HEK293 (cell line): ENCODE measurements at regions not wholly inside any gene's neighbourhood (a gene's known extent, or its start where the extent isn't known, plus 50 kb on each side); places are given as distances from the start of the nearest gene placed in this dataset.

Experiments used
- CTCF ChIA-PET: fragments of 350-600 bp; formaldehyde crosslinking; extraction: SDS; loops from one replicate; lab custom pipeline; 2021; ENCODE audit warnings: antibody characterized with exemption; lab: Yijun Ruan, JAX
- POLR2A ChIA-PET: fragments of 300-600 bp; formaldehyde crosslinking; extraction: SDS; loops from one replicate; lab custom pipeline; 2020; ENCODE audit warnings: antibody characterized with exemption, inconsistent platforms; lab: Yijun Ruan, JAX
- H3K27ac ChIP-seq: fragments of 200-500 bp; sonication (Bioruptor generic); 2 replicates; pipeline ENCODE4 v1.5.1; 2014; ENCODE audit warnings: low read depth, low read length, control low read depth, inconsistent platforms; ENCODE audit errors: extremely low read depth
- H3K36me3 ChIP-seq, 2 experiments: fragments of 200-500 bp in 1 of 2; sonication (Bioruptor generic) in 1 of 2; 1 replicate in 1 of 2; 2 replicates in 1 of 2; pipeline ENCODE4 v1.5.1; 2014 to 2017; ENCODE audit warnings: inconsistent platforms in 2 of 2, low read length in 2 of 2; ENCODE audit not compliant: control insufficient read depth in 2 of 2, insufficient read depth in 1 of 2
- H3K4me1 ChIP-seq: fragments of 200-500 bp; sonication (Bioruptor generic); 2 replicates; pipeline ENCODE4 v1.5.1; 2014; ENCODE audit warnings: mild to moderate bottlenecking, low read length, inconsistent platforms; ENCODE audit not compliant: control insufficient read depth, insufficient read depth
- H3K4me3 ChIP-seq: 2 replicates; pipeline ENCODE4 v1.5.1; 2011; ENCODE audit warnings: low read depth, mild to moderate bottlenecking, control low read depth, low read length, moderate library complexity
- H3K9me3 ChIP-seq: fragments of 200-500 bp; sonication (Bioruptor generic); 2 replicates; pipeline ENCODE4 v1.5.1; 2014; ENCODE audit warnings: low read depth, low read length, inconsistent platforms; ENCODE audit not compliant: control insufficient read depth, insufficient read depth
- BCL6B ChIP-seq: fragments of 450-650 bp; formaldehyde crosslinking; IDR thresholded peaks from 2 replicates; pipeline ENCODE4 v1.5.1; 2017; ENCODE audit warnings: missing biosample characterization, missing genetic modification characterization
- HOXD13 ChIP-seq: sonication (generic); formaldehyde crosslinking; IDR thresholded peaks from 2 replicates; pipeline ENCODE4 v1.8.0; 2022; ENCODE audit warnings: missing genetic modification reagents, borderline replicate concordance
- KLF10 ChIP-seq: fragments of 450-650 bp; IDR thresholded peaks from 2 replicates; pipeline ENCODE4 v1.5.1; 2018; ENCODE audit warnings: missing biosample characterization, mild to moderate bottlenecking, missing genetic modification characterization
- YY1 ChIP-seq: fragments of 450-650 bp; formaldehyde crosslinking; IDR thresholded peaks from 2 replicates; pipeline ENCODE4 v1.5.1; 2018; ENCODE audit warnings: missing biosample characterization, missing genetic modification characterization
- ZBTB1 ChIP-seq: fragments of 450-650 bp; formaldehyde crosslinking; IDR thresholded peaks from 2 replicates; pipeline ENCODE4 v1.5.1; 2016; ENCODE audit warnings: missing biosample characterization, missing genetic modification characterization
- ZNF114 ChIP-seq: fragments of 450-650 bp; formaldehyde crosslinking; IDR thresholded peaks from 2 replicates; pipeline ENCODE4 v1.5.0; 2017; ENCODE audit warnings: missing biosample characterization, missing genetic modification characterization
- ZNF223 ChIP-seq: fragments of 450-650 bp; formaldehyde crosslinking; IDR thresholded peaks from 2 replicates; pipeline ENCODE4 v1.5.1; 2016; ENCODE audit warnings: missing biosample characterization, missing genetic modification characterization
- ZNF23 ChIP-seq: fragments of 450-650 bp; formaldehyde crosslinking; IDR thresholded peaks from 2 replicates; pipeline ENCODE4 v1.5.1; 2016; ENCODE audit warnings: missing biosample characterization, missing genetic modification characterization, borderline replicate concordance
- ZNF280C ChIP-seq: fragments of 450-650 bp; formaldehyde crosslinking; IDR thresholded peaks from 2 replicates; pipeline ENCODE4 v1.5.1; 2016; ENCODE audit warnings: missing biosample characterization, missing genetic modification characterization
- ZNF423 ChIP-seq: fragments of 450-650 bp; formaldehyde crosslinking; IDR thresholded peaks from 2 replicates; pipeline ENCODE4 v1.5.1; 2016; ENCODE audit warnings: missing biosample characterization, missing genetic modification characterization
- ZNF561 ChIP-seq: fragments of 450-650 bp; IDR thresholded peaks from 2 replicates; pipeline ENCODE4 v1.5.1; 2018; ENCODE audit warnings: missing biosample characterization, missing genetic modification characterization, borderline replicate concordance
- ZNF660 ChIP-seq: fragments of 450-650 bp; IDR thresholded peaks from 2 replicates; pipeline ENCODE4 v1.5.1; 2018; ENCODE audit warnings: missing biosample characterization, mild to moderate bottlenecking, missing genetic modification characterization
- ZNF747 ChIP-seq: fragments of 450-650 bp; formaldehyde crosslinking; IDR thresholded peaks from 2 replicates; pipeline ENCODE4 v1.5.1; 2016; ENCODE audit warnings: missing biosample characterization, missing genetic modification characterization
- ZNF830 ChIP-seq: fragments of 450-650 bp; IDR thresholded peaks from 2 replicates; pipeline ENCODE4 v1.5.0; 2018; ENCODE audit warnings: missing biosample characterization, missing genetic modification characterization, low read depth, mild to moderate bottlenecking, moderate library complexity
- ZNF843 ChIP-seq: fragments of 450-650 bp; formaldehyde crosslinking; IDR thresholded peaks from 2 replicates; pipeline ENCODE4 v1.5.1; 2016; ENCODE audit warnings: missing biosample characterization, missing genetic modification characterization
- TF ChIP-seq, protein P1 (sequence below): fragments of 450-650 bp; formaldehyde crosslinking; conservative IDR thresholded peaks from 2 replicates; pipeline ENCODE4 v1.5.1; 2016; ENCODE audit warnings: low read depth, missing biosample characterization, missing genetic modification characterization
- TF ChIP-seq, protein P2 (sequence below): fragments of 450-650 bp; formaldehyde crosslinking; IDR thresholded peaks from 2 replicates; pipeline ENCODE4 v1.5.1; 2016; ENCODE audit warnings: missing biosample characterization, missing genetic modification characterization, borderline replicate concordance
- TF ChIP-seq, protein P3 (sequence below): fragments of 450-650 bp; formaldehyde crosslinking; IDR thresholded peaks from 2 replicates; pipeline ENCODE4 v1.5.1; 2016; ENCODE audit warnings: missing biosample characterization, missing genetic modification characterization
- TF ChIP-seq, protein P4 (sequence below): fragments of 450-650 bp; formaldehyde crosslinking; IDR thresholded peaks from 2 replicates; pipeline ENCODE4 v1.5.1; 2017; ENCODE audit warnings: missing biosample characterization, missing genetic modification characterization

- TF ChIP-seq, protein P1, sequence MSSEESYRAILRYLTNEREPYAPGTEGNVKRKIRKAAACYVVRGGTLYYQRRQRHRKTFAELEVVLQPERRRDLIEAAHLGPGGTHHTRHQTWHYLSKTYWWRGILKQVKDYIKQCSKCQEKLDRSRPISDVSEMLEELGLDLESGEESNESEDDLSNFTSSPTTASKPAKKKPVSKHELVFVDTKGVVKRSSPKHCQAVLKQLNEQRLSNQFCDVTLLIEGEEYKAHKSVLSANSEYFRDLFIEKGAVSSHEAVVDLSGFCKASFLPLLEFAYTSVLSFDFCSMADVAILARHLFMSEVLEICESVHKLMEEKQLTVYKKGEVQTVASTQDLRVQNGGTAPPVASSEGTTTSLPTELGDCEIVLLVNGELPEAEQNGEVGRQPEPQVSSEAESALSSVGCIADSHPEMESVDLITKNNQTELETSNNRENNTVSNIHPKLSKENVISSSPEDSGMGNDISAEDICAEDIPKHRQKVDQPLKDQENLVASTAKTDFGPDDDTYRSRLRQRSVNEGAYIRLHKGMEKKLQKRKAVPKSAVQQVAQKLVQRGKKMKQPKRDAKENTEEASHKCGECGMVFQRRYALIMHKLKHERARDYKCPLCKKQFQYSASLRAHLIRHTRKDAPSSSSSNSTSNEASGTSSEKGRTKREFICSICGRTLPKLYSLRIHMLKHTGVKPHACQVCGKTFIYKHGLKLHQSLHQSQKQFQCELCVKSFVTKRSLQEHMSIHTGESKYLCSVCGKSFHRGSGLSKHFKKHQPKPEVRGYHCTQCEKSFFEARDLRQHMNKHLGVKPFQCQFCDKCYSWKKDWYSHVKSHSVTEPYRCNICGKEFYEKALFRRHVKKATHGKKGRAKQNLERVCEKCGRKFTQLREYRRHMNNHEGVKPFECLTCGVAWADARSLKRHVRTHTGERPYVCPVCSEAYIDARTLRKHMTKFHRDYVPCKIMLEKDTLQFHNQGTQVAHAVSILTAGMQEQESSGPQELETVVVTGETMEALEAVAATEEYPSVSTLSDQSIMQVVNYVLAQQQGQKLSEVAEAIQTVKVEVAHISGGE (tag by site-specific recombination) = no peak
- TF ChIP-seq YY1 (tag by site-specific recombination) = no peak
Measured at GRCh38 chr4:32158961-32159360, 1438.8 kb downstream of the PCDH7 start (continued).

- H3K4me1 ChIP-seq = no peaks in the 10 kb centered on the region
- H3K27ac ChIP-seq = no peak overlapping the region
- H3K9me3 ChIP-seq = no peaks in the 10 kb centered on the region
- H3K4me3 ChIP-seq = no peak overlapping the region
- ChIA-PET POLR2A (no interaction called here), CTCF (no interaction called here)
- H3K36me3 ChIP-seq = no peaks in the 10 kb centered on the region
- TF ChIP-seq, protein P2, sequence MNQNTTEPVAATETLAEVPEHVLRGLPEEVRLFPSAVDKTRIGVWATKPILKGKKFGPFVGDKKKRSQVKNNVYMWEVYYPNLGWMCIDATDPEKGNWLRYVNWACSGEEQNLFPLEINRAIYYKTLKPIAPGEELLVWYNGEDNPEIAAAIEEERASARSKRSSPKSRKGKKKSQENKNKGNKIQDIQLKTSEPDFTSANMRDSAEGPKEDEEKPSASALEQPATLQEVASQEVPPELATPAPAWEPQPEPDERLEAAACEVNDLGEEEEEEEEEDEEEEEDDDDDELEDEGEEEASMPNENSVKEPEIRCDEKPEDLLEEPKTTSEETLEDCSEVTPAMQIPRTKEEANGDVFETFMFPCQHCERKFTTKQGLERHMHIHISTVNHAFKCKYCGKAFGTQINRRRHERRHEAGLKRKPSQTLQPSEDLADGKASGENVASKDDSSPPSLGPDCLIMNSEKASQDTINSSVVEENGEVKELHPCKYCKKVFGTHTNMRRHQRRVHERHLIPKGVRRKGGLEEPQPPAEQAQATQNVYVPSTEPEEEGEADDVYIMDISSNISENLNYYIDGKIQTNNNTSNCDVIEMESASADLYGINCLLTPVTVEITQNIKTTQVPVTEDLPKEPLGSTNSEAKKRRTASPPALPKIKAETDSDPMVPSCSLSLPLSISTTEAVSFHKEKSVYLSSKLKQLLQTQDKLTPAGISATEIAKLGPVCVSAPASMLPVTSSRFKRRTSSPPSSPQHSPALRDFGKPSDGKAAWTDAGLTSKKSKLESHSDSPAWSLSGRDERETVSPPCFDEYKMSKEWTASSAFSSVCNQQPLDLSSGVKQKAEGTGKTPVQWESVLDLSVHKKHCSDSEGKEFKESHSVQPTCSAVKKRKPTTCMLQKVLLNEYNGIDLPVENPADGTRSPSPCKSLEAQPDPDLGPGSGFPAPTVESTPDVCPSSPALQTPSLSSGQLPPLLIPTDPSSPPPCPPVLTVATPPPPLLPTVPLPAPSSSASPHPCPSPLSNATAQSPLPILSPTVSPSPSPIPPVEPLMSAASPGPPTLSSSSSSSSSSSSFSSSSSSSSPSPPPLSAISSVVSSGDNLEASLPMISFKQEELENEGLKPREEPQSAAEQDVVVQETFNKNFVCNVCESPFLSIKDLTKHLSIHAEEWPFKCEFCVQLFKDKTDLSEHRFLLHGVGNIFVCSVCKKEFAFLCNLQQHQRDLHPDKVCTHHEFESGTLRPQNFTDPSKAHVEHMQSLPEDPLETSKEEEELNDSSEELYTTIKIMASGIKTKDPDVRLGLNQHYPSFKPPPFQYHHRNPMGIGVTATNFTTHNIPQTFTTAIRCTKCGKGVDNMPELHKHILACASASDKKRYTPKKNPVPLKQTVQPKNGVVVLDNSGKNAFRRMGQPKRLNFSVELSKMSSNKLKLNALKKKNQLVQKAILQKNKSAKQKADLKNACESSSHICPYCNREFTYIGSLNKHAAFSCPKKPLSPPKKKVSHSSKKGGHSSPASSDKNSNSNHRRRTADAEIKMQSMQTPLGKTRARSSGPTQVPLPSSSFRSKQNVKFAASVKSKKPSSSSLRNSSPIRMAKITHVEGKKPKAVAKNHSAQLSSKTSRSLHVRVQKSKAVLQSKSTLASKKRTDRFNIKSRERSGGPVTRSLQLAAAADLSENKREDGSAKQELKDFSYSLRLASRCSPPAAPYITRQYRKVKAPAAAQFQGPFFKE = no peak
- no peak for TF ChIP-seq ZNF747 (tag by site-specific recombination)
- no peak for TF ChIP-seq ZNF843 (tag by site-specific recombination)
- no peak for TF ChIP-seq BCL6B (tag by site-specific recombination)
- TF ChIP-seq ZNF830 (tag by site-specific recombination) = no peak
- TF ChIP-seq, protein P3, sequence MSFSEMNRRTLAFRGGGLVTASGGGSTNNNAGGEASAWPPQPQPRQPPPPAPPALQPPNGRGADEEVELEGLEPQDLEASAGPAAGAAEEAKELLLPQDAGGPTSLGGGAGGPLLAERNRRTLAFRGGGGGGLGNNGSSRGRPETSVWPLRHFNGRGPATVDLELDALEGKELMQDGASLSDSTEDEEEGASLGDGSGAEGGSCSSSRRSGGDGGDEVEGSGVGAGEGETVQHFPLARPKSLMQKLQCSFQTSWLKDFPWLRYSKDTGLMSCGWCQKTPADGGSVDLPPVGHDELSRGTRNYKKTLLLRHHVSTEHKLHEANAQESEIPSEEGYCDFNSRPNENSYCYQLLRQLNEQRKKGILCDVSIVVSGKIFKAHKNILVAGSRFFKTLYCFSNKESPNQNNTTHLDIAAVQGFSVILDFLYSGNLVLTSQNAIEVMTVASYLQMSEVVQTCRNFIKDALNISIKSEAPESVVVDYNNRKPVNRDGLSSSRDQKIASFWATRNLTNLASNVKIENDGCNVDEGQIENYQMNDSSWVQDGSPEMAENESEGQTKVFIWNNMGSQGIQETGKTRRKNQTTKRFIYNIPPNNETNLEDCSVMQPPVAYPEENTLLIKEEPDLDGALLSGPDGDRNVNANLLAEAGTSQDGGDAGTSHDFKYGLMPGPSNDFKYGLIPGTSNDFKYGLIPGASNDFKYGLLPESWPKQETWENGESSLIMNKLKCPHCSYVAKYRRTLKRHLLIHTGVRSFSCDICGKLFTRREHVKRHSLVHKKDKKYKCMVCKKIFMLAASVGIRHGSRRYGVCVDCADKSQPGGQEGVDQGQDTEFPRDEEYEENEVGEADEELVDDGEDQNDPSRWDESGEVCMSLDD (tag by site-specific recombination) = no peak
- no peak for TF ChIP-seq ZNF660 (tag by site-specific recombination)
- TF ChIP-seq, protein P4, sequence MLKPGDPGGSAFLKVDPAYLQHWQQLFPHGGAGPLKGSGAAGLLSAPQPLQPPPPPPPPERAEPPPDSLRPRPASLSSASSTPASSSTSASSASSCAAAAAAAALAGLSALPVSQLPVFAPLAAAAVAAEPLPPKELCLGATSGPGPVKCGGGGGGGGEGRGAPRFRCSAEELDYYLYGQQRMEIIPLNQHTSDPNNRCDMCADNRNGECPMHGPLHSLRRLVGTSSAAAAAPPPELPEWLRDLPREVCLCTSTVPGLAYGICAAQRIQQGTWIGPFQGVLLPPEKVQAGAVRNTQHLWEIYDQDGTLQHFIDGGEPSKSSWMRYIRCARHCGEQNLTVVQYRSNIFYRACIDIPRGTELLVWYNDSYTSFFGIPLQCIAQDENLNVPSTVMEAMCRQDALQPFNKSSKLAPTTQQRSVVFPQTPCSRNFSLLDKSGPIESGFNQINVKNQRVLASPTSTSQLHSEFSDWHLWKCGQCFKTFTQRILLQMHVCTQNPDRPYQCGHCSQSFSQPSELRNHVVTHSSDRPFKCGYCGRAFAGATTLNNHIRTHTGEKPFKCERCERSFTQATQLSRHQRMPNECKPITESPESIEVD (tag by site-specific recombination) = no peak
- no peak for TF ChIP-seq ZNF423 (tag by site-specific recombination)
- TF ChIP-seq ZNF114 = no peak
- TF ChIP-seq ZNF280C (tag by site-specific recombination) = no peak
- no peak for TF ChIP-seq KLF10 (tag by site-specific recombination)
- TF ChIP-seq ZNF23 (tag by site-specific recombination) = no peak
- no peak for TF ChIP-seq ZNF561 (tag by site-specific recombination)
- TF ChIP-seq ZNF223 = no peak
- TF ChIP-seq ZBTB1 (tag by site-specific recombination) = no peak
- no peak for TF ChIP-seq HOXD13 (CRISPR knock-in tag)
- TF ChIP-seq, all 188 proteins: peak for 0
Measured at GRCh38 chr4:32161392-32161791, 1441.2 kb downstream of the PCDH7 start.
